HEK293 (cell line): ENCODE measurements at regions not wholly inside any gene's neighbourhood (a gene's known extent, or its start where the extent isn't known, plus 50 kb on each side); places are given as distances from the start of the nearest gene placed in this dataset.

Experiments
- MEIS1 ChIP-seq: sonication (generic); formaldehyde crosslinking; IDR thresholded peaks from 2 replicates; pipeline ENCODE4 v1.8.1; 2022; ENCODE audit warnings: missing genetic modification reagents, mild to moderate bottlenecking, borderline replicate concordance
- ZBTB7A ChIP-seq: fragments of 450-650 bp; formaldehyde crosslinking; IDR thresholded peaks from 2 replicates; pipeline ENCODE4 v1.5.1; 2016; ENCODE audit warnings: low read depth, missing biosample characterization, missing genetic modification characterization
- ZNF169 ChIP-seq: fragments of 450-650 bp; formaldehyde crosslinking; IDR thresholded peaks from 2 replicates; pipeline ENCODE4 v1.5.1; 2016; ENCODE audit warnings: missing biosample characterization, missing genetic modification characterization
- ZNF174 ChIP-seq: fragments of 450-650 bp; formaldehyde crosslinking; IDR thresholded peaks from 2 replicates; pipeline ENCODE4 v1.5.0; 2017; ENCODE audit warnings: missing biosample characterization, mild to moderate bottlenecking, missing genetic modification characterization
- ZNF274 ChIP-seq, 2 experiments: fragments of 200-500 bp in 1 of 2; fragments of 450-650 bp in 1 of 2; sonication (Bioruptor generic) in 1 of 2; formaldehyde crosslinking in 1 of 2; IDR thresholded peaks; 2 replicates each; pipeline versions ENCODE4 v1.5.1 to v1.6.1; 2014 to 2016; ENCODE audit warnings: borderline replicate concordance in 1 of 2, inconsistent platforms in 1 of 2, low read length in 1 of 2, missing biosample characterization in 1 of 2, missing genetic modification characterization in 1 of 2
- ZNF785 ChIP-seq: fragments of 450-650 bp; formaldehyde crosslinking; IDR thresholded peaks from 2 replicates; pipeline ENCODE4 v1.5.1; 2016; ENCODE audit warnings: missing biosample characterization, missing genetic modification characterization
- TF ChIP-seq, protein P1 (sequence below): fragments of 450-650 bp; formaldehyde crosslinking; IDR thresholded peaks from 2 replicates; pipeline ENCODE4 v1.5.1; 2016; ENCODE audit warnings: missing biosample characterization, missing genetic modification characterization
- TF ChIP-seq, protein P2 (sequence below): fragments of 450-650 bp; formaldehyde crosslinking; IDR thresholded peaks from 2 replicates; pipeline ENCODE4 v1.5.1; 2016; ENCODE audit warnings: missing biosample characterization, missing genetic modification characterization

DNA sequence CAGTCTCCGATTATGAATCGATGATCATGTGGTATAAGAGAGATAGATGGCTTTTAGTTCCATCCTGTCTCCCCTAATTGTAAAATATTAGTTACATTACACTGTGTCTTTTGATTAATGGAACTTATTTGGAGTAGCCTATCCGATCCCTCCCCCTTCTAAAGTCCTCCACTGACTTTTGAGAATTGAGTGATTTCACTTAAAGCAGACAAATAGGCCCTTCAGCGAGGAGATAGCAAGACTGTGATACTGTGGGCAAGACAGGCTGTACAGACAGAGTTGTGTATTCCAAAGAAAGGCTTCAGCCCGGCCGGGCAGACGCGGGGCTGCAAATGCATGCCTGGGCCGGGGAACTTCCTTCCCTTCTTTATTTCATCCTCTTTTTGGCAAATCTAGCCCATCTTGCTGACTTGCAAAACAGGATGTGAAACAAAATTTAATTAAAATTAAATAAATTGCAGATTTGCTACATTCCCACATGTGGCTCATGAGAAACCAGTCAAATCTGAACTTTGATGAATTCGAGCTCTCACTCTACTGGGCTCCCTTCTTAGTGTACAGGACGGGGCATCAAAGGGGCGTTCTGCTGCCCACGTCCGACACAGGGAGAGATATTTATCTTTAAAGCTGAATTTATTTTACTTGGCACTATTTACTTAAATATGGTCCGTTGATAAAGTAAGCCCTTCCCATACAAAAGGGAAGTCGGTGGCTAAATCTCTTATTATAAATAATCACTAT lies 314.8 kb downstream of the ZNF536 start:
- TF ChIP-seq, protein P1, sequence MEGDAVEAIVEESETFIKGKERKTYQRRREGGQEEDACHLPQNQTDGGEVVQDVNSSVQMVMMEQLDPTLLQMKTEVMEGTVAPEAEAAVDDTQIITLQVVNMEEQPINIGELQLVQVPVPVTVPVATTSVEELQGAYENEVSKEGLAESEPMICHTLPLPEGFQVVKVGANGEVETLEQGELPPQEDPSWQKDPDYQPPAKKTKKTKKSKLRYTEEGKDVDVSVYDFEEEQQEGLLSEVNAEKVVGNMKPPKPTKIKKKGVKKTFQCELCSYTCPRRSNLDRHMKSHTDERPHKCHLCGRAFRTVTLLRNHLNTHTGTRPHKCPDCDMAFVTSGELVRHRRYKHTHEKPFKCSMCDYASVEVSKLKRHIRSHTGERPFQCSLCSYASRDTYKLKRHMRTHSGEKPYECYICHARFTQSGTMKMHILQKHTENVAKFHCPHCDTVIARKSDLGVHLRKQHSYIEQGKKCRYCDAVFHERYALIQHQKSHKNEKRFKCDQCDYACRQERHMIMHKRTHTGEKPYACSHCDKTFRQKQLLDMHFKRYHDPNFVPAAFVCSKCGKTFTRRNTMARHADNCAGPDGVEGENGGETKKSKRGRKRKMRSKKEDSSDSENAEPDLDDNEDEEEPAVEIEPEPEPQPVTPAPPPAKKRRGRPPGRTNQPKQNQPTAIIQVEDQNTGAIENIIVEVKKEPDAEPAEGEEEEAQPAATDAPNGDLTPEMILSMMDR (tag by site-specific recombination): no peak
- TF ChIP-seq MEIS1 (CRISPR knock-in tag): no peak
- TF ChIP-seq ZNF785 (tag by site-specific recombination): no peak
- TF ChIP-seq ZBTB7A (tag by site-specific recombination): no peak
- TF ChIP-seq, protein P2, sequence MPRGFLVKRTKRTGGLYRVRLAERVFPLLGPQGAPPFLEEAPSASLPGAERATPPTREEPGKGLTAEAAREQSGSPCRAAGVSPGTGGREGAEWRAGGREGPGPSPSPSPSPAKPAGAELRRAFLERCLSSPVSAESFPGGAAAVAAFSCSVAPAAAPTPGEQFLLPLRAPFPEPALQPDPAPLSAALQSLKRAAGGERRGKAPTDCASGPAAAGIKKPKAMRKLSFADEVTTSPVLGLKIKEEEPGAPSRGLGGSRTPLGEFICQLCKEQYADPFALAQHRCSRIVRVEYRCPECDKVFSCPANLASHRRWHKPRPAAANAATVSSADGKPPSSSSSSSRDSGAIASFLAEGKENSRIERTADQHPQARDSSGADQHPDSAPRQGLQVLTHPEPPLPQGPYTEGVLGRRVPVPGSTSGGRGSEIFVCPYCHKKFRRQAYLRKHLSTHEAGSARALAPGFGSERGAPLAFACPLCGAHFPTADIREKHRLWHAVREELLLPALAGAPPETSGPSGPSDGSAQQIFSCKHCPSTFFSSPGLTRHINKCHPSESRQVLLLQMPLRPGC (tag by site-specific recombination): no peak
- no peak for TF ChIP-seq ZNF274 (IDR thresholded peaks at IDR 0.05; ENCODE audit: low read length)
- TF ChIP-seq ZNF274 (tag by site-specific recombination; IDR thresholded peaks at IDR 0.05; ENCODE audit: borderline replicate concordance): no peak
- TF ChIP-seq ZNF169 (tag by site-specific recombination): no peak
- no peak for TF ChIP-seq ZNF174 (tag by site-specific recombination)
